ENCODE measurements at regions not wholly inside any gene's neighbourhood (a gene's known extent, or its start where the extent isn't known, plus 50 kb on each side); places are given as distances from the start of the nearest gene placed in this dataset.

DNA sequence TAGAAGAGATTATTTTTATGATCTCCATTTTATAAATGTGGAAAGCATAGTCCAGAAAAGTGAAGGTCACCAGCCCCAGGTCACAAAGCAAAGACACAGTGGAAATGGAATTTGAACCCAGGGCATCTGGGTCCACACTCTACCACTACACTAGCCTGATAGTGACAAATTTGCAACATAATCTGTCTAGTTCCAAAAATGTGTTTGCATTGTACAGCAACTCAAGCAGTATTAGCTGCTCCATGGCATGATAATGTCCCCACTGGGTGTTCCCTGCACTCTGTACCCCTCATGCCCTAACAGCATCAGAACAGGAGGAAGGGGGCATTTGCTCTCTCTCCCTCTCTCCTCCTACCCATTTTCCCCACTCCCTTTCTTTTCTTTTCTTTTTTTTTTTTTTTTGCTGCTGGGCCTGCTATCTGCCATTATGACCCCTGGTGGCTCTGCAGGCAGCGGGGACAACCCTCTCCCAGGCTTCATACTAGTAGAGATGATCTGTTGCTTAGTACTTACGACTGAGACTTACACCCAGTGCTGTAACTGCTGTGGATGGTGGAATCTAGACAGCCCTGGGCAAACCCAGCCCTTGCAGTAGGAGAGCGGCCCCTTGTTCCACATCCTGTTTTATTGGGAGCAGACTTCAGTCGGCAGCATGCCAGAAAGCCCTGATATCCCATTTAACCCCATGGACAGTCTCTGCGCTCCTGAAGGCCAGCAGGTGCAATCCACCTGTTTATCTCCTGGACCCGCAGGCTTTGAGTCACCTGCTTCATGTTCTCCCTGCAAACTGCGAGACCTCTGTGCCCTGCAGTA, 306.3 kb downstream of the SOX9 start:
- H3K4me1 ChIP-seq (ENCODE audit: control insufficient read depth, insufficient read depth, low read length): no peaks in the 10 kb centered on the region
- no peak overlapping the region for H3K9ac ChIP-seq (ENCODE audit: low read length)
- no peak overlapping the region for H3K27ac ChIP-seq (ENCODE audit: low read depth, low read length)
- no peak overlapping the region for H3K4me3 ChIP-seq (ENCODE audit: low read length)
- no peaks in the 10 kb centered on the region for H3K36me3 ChIP-seq (ENCODE audit: control insufficient read depth, insufficient read depth, low read length)
- H3K27me3 ChIP-seq (ENCODE audit: control insufficient read depth, insufficient read depth, low read length): no peaks in the 10 kb centered on the region

DNA sequence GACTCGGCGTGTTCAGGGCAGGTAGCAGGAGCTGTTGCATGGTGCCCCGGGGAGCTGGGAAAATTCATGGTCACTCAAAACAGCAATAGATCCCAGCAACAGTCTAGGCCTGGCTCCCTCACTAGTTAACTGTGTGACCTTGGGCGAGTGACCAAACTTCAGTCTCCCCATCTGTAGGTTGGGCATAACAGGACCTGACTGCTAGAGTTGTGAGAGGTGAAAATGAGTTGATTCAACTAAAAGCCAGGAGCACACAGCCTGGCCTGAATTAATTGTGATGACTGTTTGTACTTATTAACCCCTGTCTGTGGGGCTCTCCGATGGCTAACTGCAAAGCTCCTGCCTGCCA, 306.9 kb downstream of the SOX9 start:
- Histone ChIP-seq H3K4me1 (ENCODE audit: control insufficient read depth, insufficient read depth, low read length) (no peaks in the 10 kb centered on the region), H3K27ac (ENCODE audit: low read depth, low read length) (no peak overlapping the region), H3K9ac (ENCODE audit: low read length) (no peak overlapping the region), H3K36me3 (ENCODE audit: control insufficient read depth, insufficient read depth, low read length) (no peaks in the 10 kb centered on the region), H3K27me3 (ENCODE audit: control insufficient read depth, insufficient read depth, low read length) (no peaks in the 10 kb centered on the region), H3K4me3 (ENCODE audit: low read length) (no peak overlapping the region)

DNA sequence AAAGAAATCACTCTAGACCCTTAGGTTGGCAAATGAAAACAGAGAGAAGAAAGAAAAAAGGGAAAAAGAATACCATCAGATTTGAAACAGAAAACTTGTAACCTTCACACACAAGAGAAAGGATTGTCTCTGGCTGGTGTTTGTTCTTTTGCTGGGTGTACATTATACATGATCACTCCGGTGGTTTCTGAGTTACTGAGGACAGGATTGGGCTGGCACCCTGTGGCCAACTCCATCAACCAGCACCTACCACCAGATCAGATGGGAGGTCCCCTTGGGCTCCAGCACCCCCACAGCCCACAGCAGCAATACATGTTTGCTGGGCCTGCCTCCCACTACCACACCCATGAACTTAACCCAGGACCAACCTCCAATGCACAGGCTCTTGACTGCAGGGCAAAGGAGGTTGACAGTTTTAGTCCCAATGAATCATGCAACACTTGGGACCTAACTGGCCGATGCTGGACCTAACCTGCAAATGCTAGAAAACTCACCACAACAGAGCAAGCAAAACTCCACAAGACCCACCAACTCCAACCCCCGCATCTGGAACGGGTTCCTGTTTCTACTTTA, 308.3 kb downstream of the SOX9 start:
- H3K4me3 ChIP-seq (ENCODE audit: low read length): no peak overlapping the region
- H3K36me3 ChIP-seq (ENCODE audit: control insufficient read depth, insufficient read depth, low read length): no peaks in the 10 kb centered on the region
- no peaks in the 10 kb centered on the region for H3K27me3 ChIP-seq (ENCODE audit: control insufficient read depth, insufficient read depth, low read length)
- no peak overlapping the region for H3K27ac ChIP-seq (ENCODE audit: low read depth, low read length)
- H3K4me1 ChIP-seq (ENCODE audit: control insufficient read depth, insufficient read depth, low read length): no peaks in the 10 kb centered on the region
- no peak overlapping the region for H3K9ac ChIP-seq (ENCODE audit: low read length)

DNA sequence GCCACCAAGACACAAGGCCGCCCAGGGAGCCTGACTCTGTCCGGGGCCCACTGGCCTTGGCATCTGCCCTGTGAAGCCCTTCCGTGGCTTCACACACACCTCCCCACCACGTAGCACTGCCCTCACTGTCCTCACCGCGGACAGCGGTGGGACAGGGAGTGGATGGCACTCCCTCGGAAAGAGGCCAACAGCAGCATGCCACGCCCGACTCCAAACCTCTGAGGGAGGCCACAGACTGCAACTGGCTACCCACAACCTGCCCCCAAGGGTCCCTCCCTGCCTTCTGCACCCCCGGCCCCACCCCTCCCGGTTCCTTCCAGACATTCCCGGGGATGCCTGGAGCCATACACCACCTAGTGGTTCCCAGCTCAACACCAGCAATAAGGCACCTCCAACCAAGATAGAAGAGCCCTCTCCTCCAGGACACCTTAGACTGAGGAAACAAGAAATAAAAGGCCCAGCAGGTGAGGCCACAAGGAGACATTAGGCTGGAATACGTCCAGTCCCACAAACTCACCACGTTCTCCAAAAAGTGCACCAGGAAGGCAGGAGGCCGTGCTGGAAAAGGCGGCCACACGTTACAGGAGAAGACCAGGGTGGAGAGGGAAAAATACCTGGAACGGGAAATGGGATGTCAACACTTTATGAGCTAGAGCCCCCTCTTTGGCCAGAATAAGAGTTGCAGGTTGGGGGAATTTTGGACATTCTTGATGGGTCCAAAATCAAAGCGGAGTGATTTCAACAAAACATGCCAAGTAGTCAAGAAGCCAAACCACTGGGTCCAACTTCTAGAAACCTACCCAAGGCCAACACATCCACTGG, 310.0 kb downstream of the SOX9 start:
- Histone ChIP-seq H3K9ac (ENCODE audit: low read length) (no peak overlapping the region), H3K36me3 (ENCODE audit: control insufficient read depth, insufficient read depth, low read length) (no peaks in the 10 kb centered on the region), H3K4me3 (ENCODE audit: low read length) (no peak overlapping the region), H3K27me3 (ENCODE audit: control insufficient read depth, insufficient read depth, low read length) (no peaks in the 10 kb centered on the region), H3K4me1 (ENCODE audit: control insufficient read depth, insufficient read depth, low read length) (no peaks in the 10 kb centered on the region), H3K27ac (ENCODE audit: low read depth, low read length) (no peak overlapping the region)

DNA sequence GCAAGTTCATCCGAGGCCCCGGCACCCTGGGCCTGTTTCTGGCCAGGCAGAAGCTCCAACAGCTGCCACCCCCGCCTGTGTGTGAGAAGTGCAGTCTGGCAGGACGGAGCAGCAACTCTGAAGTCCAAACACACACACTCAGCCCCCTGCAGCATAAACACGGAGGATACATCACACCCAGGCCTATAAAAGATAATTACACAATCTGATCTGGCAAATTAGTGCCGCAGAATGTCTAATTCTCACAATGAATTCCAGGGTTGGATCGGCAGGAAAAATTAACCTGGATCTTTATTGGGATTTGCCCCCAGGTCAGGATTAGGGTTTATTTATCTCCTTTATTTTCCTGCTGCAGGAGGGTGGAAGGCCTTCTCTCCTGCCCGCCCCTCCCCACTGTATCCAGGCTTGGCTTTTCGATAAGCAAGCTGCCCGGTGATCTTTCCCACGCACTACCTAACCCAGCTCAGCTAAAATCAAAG, 311.4 kb downstream of the SOX9 start:
- Histone ChIP-seq H3K4me3 (ENCODE audit: low read length) (no peak overlapping the region), H3K27ac (ENCODE audit: low read depth, low read length) (no peak overlapping the region), H3K27me3 (ENCODE audit: control insufficient read depth, insufficient read depth, low read length) (no peaks in the 10 kb centered on the region), H3K36me3 (ENCODE audit: control insufficient read depth, insufficient read depth, low read length) (no peaks in the 10 kb centered on the region), H3K9ac (ENCODE audit: low read length) (no peak overlapping the region), H3K4me1 (ENCODE audit: control insufficient read depth, insufficient read depth, low read length) (no peaks in the 10 kb centered on the region)

DNA sequence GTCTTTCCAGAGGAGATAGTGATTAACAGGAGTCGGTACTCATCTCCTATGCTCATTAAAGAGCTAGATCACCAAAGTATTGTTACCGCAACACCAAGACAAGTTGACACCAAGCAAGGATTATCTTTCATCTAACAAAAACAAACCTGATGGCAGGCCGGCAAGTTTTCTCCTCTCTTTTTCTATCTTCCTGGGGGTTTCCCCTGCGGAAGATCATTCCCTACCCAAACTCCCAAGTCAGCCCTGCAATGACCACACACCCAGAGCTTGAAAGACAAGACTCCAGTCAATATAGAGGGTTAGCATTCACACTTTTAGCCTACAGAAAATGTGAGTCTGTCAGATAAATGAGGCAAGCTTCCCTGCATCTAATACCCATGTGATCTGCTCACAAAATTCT, 312.1 kb downstream of the SOX9 start:
- Histone ChIP-seq H3K9ac (ENCODE audit: low read length) (no peak overlapping the region), H3K27me3 (ENCODE audit: control insufficient read depth, insufficient read depth, low read length) (no peaks in the 10 kb centered on the region), H3K36me3 (ENCODE audit: control insufficient read depth, insufficient read depth, low read length) (no peaks in the 10 kb centered on the region), H3K27ac (ENCODE audit: low read depth, low read length) (no peak overlapping the region), H3K4me3 (ENCODE audit: low read length) (no peak overlapping the region), H3K4me1 (ENCODE audit: control insufficient read depth, insufficient read depth, low read length) (no peaks in the 10 kb centered on the region)

DNA sequence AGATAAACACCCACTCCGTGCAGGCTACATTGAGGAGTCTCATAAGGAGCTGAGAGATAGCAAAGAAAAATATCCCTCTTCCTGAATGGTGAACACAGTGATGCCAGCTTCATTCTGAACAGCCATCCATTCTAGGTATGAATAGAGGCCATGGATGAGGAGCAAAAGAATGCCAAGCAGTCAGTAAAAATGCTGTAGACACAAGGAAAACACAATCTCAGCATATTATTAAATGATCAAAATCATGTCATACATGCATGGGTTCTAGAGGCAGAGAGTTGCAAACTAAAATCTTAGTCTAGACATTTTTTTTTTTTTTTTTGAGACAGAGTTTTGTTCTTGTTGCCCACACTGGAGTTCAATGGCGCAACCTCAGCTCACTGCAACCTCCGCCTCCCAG, 313.0 kb downstream of the SOX9 start:
- H3K27ac ChIP-seq (ENCODE audit: low read depth, low read length): no peak overlapping the region
- no peaks in the 10 kb centered on the region for H3K36me3 ChIP-seq (ENCODE audit: control insufficient read depth, insufficient read depth, low read length)
- H3K4me3 ChIP-seq (ENCODE audit: low read length): no peak overlapping the region
- H3K4me1 ChIP-seq (ENCODE audit: control insufficient read depth, insufficient read depth, low read length): no peaks in the 10 kb centered on the region
- H3K27me3 ChIP-seq (ENCODE audit: control insufficient read depth, insufficient read depth, low read length): no peaks in the 10 kb centered on the region
- no peak overlapping the region for H3K9ac ChIP-seq (ENCODE audit: low read length)

DNA sequence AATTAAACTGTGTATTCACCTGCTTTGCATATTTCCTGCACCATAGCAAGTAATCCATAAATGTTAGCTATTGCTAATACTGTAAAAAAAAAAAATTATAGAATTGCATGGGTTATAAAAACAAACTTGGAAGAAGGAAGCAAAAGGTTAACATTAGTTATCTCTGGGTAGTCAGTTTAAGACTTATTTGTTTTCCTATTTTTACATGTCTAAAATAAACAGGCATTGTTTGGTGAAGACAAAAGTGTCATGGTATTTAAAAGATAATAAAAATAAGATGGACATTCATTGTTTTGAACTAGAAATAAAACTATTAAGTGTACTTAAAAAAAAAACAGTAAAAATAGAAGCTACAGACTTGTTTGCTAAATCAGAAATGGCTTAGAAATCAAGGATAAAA, 313.8 kb downstream of the SOX9 start:
- no peak overlapping the region for H3K9ac ChIP-seq (ENCODE audit: low read length)
- H3K4me1 ChIP-seq (ENCODE audit: control insufficient read depth, insufficient read depth, low read length): no peaks in the 10 kb centered on the region
- no peaks in the 10 kb centered on the region for H3K27me3 ChIP-seq (ENCODE audit: control insufficient read depth, insufficient read depth, low read length)
- H3K36me3 ChIP-seq (ENCODE audit: control insufficient read depth, insufficient read depth, low read length): no peaks in the 10 kb centered on the region
- H3K4me3 ChIP-seq (ENCODE audit: low read length): no peak overlapping the region
- no peak overlapping the region for H3K27ac ChIP-seq (ENCODE audit: low read depth, low read length)

DNA sequence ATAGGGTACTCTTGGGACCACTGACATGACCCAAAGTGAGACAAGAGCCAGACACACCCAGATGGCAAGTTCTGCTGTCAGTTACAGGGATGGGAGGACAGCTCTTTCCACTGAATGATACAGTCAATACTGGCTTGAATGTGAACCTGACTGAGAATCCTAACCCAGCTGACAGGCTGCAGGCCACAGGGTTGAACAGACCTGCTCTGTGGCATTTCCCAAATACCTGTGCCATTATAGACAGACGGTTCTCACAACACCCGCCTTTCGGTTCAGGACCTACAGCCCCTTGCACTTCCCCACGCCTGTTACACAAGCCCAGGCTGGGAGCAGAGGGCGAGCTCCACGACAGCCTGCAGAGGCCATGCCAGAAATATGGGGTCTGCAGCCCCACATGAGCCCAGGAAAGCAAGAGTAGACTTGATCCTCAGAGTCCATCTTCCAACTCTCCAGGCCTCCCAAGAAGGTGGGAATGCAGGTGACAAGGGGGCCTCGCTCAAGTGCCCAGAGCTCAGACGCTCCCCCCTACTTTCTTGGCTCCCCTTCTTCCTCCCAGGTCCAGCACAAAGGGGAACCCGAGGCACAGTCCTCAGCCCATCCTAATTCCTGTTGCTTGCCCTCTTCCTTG, 314.3 kb downstream of the SOX9 start:
- Histone ChIP-seq H3K27ac (ENCODE audit: low read depth, low read length) (no peak overlapping the region), H3K4me1 (ENCODE audit: control insufficient read depth, insufficient read depth, low read length) (no peaks in the 10 kb centered on the region), H3K9ac (ENCODE audit: low read length) (no peak overlapping the region), H3K27me3 (ENCODE audit: control insufficient read depth, insufficient read depth, low read length) (no peaks in the 10 kb centered on the region), H3K4me3 (ENCODE audit: low read length) (no peak overlapping the region), H3K36me3 (ENCODE audit: control insufficient read depth, insufficient read depth, low read length) (no peaks in the 10 kb centered on the region)

DNA sequence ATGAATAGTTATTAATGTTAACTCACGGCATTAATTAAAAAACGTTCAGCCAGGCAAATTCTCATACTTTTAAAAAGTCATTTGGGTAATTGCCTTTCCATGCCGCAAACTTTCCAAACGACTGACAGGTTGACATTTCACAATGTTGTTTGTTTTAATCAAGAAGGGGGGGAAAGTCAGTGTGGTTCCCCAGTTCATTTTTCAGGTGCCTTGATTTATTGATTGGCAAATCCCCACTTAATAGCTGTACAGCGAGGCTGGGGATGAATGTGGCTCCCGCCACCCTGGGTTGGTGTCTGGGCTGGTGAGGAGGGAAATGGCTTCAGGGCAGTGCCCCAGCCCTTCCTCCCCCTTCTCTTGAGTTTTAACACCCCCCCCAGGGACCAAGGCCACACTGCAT, 318.0 kb downstream of the SOX9 start:
- Histone ChIP-seq H3K4me3 (ENCODE audit: low read length) (no peak overlapping the region), H3K36me3 (ENCODE audit: control insufficient read depth, insufficient read depth, low read length) (no peaks in the 10 kb centered on the region), H3K27me3 (ENCODE audit: control insufficient read depth, insufficient read depth, low read length) (no peaks in the 10 kb centered on the region), H3K4me1 (ENCODE audit: control insufficient read depth, insufficient read depth, low read length) (no peaks in the 10 kb centered on the region), H3K27ac (ENCODE audit: low read depth, low read length) (no peak overlapping the region), H3K9ac (ENCODE audit: low read length) (no peak overlapping the region)

DNA sequence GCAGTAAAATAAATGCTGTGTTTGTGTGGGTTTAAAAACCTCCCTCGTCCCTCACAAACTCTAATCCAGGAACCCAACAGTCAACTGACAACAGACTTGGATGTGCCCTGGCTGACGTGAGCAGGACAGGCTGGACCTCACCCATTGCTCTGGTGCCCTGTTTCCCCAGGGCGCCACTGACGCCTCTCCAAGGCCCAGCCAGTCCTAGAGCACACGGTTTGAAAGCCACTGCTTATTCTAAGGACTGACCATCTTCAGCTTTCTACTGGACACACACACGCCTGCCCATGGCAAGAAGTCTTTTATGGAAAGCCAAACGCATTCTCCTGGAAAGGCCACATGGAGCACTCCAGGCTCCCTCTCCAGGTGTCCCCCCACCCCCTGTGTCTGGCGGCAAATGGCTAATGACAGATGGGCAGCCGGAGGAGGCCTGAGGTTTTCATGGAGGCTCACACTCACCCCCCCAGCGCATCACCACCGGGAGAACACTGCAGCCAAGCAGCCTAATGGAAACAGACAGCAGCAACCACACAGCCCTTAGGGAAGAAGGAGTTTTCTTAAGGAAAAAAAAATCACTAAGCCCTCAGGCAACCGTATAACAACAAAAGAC, 319.2 kb downstream of the SOX9 start:
- H3K27ac ChIP-seq (ENCODE audit: low read depth, low read length): no peak overlapping the region
- no peaks in the 10 kb centered on the region for H3K4me1 ChIP-seq (ENCODE audit: control insufficient read depth, insufficient read depth, low read length)
- no peaks in the 10 kb centered on the region for H3K27me3 ChIP-seq (ENCODE audit: control insufficient read depth, insufficient read depth, low read length)
- no peak overlapping the region for H3K4me3 ChIP-seq (ENCODE audit: low read length)
- no peaks in the 10 kb centered on the region for H3K36me3 ChIP-seq (ENCODE audit: control insufficient read depth, insufficient read depth, low read length)
- H3K9ac ChIP-seq (ENCODE audit: low read length): no peak overlapping the region

DNA sequence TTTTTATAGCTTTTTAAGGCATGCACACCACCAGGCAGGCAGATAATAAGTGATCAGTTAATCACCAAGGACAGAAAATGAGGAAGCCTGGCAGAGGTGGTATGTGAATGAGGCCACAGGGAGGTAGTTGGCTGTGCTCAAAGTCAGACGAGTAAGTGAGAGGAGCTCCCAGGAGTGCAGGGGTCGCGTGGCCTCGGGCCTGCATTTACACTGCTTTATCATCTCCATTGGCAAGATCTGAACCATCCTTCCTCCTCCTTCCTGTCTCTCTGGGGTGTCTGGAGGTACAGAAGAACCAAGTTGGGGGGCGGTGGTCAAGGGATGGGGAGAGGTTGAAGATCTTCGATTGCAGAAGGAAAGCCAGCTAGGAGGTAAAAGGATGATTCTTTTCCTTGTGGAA, 320.1 kb downstream of the SOX9 start:
- no peaks in the 10 kb centered on the region for H3K36me3 ChIP-seq (ENCODE audit: control insufficient read depth, insufficient read depth, low read length)
- H3K4me3 ChIP-seq (ENCODE audit: low read length): no peak overlapping the region
- no peaks in the 10 kb centered on the region for H3K27me3 ChIP-seq (ENCODE audit: control insufficient read depth, insufficient read depth, low read length)
- H3K27ac ChIP-seq (ENCODE audit: low read depth, low read length): no peak overlapping the region
- no peaks in the 10 kb centered on the region for H3K4me1 ChIP-seq (ENCODE audit: control insufficient read depth, insufficient read depth, low read length)
- no peak overlapping the region for H3K9ac ChIP-seq (ENCODE audit: low read length)

Measured in rectal smooth muscle tissue (tissue), 1 donor.